HepG2 (cell line): ENCODE measurements at regions not wholly inside any gene's neighbourhood (a gene's known extent, or its start where the extent isn't known, plus 50 kb on each side); places are given as distances from the start of the nearest gene placed in this dataset.

ENCODE experiments used
- ETV5 ChIP-seq: IDR thresholded peaks from 2 replicates; pipeline ENCODE4 v1.6.1; 2018; ENCODE audit warnings: missing biosample characterization, missing genetic modification reagents, inconsistent platforms, borderline replicate concordance
- NR2C2 ChIP-seq: sonication (generic); formaldehyde crosslinking; IDR thresholded peaks from 2 replicates; pipeline ENCODE4 v1.4.0; 2020; ENCODE audit warnings: missing genetic modification reagents, mild to moderate bottlenecking, moderate library complexity, borderline replicate concordance
- SUZ12 ChIP-seq: fragments of 150-350 bp; IDR thresholded peaks from 2 replicates; pipeline ENCODE4 v1.6.1; 2014; ENCODE audit warnings: low read depth, low read length

DNA sequence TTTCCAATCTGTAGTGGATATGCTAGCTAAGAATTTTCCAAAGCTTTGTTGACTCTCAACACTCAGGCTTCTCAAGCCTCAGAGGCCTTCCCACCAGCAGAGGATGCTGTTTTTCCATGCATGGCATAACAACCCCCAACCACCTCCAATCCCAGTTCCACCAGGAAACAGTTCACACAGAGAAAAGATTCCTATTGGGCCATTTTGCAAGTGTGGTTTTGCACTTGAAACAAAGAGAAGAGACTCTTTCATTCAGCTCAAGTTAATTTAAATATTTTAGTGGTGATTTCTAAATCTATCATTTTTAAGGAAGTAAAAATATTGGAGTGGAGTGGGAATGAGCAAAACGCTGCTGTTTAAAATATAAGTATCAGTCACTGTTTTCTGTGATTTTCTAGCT lies 105.6 kb upstream of the COL1A2 start:
- no peak for TF ChIP-seq SUZ12
- no peak for TF ChIP-seq ETV5 (CRISPR knock-in tag)
- TF ChIP-seq NR2C2: no peak
